ENCODE measurements at regions not wholly inside any gene's neighbourhood (a gene's known extent, or its start where the extent isn't known, plus 50 kb on each side); places are given as distances from the start of the nearest gene placed in this dataset.

DNA sequence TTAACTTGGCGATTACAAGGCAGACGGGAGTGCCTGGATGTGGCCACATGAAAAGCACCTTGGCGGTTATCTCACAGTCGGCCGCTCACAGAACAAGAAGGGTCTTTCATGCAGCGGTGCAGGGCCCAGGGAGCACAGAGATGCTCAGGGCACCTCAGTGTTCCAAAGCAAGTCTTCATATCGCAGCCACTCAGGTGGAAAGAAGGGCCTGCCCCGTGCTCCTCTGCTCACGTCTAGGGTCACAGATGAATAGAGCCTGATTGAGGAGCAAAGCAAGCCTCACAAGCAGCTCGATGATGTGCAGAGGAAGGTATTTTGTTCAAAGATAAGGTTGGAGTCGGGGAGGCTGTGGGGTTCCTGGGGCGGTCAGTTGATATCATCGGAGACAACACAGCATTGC, 297.8 kb downstream of the WDR11 start:
- TF ChIP-seq, protein P1, sequence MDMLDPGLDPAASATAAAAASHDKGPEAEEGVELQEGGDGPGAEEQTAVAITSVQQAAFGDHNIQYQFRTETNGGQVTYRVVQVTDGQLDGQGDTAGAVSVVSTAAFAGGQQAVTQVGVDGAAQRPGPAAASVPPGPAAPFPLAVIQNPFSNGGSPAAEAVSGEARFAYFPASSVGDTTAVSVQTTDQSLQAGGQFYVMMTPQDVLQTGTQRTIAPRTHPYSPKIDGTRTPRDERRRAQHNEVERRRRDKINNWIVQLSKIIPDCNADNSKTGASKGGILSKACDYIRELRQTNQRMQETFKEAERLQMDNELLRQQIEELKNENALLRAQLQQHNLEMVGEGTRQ (IDR thresholded peaks at IDR 0.05; ENCODE audit: borderline replicate concordance, low read depth, low read length): no peak
- no peak for TF ChIP-seq SIN3A (IDR thresholded peaks at IDR 0.05; ENCODE audit: borderline replicate concordance, low read depth, low read length)
- TF ChIP-seq, protein P2, sequence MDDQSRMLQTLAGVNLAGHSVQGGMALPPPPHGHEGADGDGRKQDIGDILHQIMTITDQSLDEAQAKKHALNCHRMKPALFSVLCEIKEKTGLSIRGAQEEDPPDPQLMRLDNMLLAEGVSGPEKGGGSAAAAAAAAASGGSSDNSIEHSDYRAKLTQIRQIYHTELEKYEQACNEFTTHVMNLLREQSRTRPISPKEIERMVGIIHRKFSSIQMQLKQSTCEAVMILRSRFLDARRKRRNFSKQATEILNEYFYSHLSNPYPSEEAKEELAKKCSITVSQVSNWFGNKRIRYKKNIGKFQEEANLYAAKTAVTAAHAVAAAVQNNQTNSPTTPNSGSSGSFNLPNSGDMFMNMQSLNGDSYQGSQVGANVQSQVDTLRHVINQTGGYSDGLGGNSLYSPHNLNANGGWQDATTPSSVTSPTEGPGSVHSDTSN (IDR thresholded peaks at IDR 0.05): no peak
- TF ChIP-seq EZH2phosphoT487 (IDR thresholded peaks at IDR 0.05; ENCODE audit: borderline replicate concordance, low read depth): no peak
- no peak for TF ChIP-seq RAD21 (IDR thresholded peaks at IDR 0.05; ENCODE audit: low read length)
- TF ChIP-seq, protein P3, sequence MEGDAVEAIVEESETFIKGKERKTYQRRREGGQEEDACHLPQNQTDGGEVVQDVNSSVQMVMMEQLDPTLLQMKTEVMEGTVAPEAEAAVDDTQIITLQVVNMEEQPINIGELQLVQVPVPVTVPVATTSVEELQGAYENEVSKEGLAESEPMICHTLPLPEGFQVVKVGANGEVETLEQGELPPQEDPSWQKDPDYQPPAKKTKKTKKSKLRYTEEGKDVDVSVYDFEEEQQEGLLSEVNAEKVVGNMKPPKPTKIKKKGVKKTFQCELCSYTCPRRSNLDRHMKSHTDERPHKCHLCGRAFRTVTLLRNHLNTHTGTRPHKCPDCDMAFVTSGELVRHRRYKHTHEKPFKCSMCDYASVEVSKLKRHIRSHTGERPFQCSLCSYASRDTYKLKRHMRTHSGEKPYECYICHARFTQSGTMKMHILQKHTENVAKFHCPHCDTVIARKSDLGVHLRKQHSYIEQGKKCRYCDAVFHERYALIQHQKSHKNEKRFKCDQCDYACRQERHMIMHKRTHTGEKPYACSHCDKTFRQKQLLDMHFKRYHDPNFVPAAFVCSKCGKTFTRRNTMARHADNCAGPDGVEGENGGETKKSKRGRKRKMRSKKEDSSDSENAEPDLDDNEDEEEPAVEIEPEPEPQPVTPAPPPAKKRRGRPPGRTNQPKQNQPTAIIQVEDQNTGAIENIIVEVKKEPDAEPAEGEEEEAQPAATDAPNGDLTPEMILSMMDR (IDR thresholded peaks at IDR 0.05): no peak
- TF ChIP-seq FOXM1 (IDR thresholded peaks at IDR 0.05; ENCODE audit: low read depth): no peak
- TF ChIP-seq, protein P4, sequence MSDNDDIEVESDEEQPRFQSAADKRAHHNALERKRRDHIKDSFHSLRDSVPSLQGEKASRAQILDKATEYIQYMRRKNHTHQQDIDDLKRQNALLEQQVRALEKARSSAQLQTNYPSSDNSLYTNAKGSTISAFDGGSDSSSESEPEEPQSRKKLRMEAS (IDR thresholded peaks at IDR 0.05; ENCODE audit: low read depth): no peak
- TF ChIP-seq CHD2 (IDR thresholded peaks at IDR 0.05; ENCODE audit: low read length, partially characterized antibody): no peak

Measured in SK-N-SH (cell line).